ENCODE measurements at regions not wholly inside any gene's neighbourhood (a gene's known extent, or its start where the extent isn't known, plus 50 kb on each side); places are given as distances from the start of the nearest gene placed in this dataset.
"Not testable (repeated sequence)": the region's sequence is repeated elsewhere in the genome, so short reads cannot be mapped to it uniquely, and the experiment has no call there.

GRCh38 chr6:75031102-75031501 lies 174.8 kb downstream of the COL12A1 start:
- not testable (repeated sequence) for DNase-seq (ENCODE audit: low spot score)

DNA sequence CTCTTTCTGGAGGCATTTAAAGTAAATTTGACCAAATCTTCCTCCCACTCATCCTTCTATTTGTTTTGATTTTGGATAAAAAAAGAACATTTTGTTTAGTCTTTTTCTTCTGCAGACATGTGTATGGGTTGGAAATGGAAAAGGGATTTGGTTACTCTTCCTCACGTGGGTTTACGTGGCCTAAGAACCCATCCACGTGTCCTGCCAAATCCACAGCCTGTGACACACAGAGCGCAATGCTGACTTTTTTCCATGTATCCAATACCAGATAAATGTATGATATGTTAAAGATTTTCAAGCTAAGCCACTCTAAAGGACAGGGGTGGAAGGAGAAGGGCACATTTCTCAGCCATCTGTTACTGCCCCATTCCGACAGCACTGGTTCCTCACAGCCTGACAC lies 176.5 kb downstream of the COL12A1 start:
- no peak for DNase-seq (ENCODE audit: low spot score)

DNA sequence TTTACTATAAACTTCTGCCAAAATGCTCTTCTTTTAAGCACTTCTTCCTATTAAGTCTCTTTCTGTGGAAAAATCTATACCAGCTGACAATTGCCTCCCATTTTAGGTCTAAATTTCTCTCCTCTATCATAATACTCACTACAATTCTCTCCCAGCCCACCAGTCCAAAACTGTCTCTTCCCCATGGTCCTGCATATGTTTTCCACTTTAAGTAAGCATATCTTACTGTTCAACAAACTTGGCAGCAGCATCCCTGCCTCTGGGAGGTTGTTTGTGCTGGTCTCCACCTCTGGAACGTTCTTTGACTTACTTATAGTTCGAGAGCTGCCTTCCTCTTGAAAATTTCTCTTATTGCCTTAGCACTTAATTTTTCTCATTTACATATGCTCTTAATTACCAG lies 180.5 kb downstream of the COL12A1 start:
- no peak for DNase-seq (ENCODE audit: low spot score)

DNA sequence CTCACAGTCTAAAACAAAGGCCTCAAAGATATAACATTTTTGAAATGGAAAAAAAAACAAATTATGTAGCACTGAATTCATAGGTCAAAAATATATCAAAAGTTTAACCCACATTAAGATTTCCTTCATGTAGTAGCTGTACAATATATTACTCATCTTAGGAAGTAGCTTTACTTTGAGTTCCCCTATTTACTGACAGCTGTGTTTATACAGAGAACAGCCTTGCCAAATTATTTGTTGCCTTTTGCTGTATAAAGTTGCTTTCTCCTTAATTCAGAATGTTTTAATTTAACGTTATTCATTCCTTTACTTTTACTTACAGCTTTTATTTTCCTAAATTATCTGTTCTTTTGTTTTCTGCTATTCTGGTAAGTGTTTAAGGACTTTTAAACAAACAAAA lies 181.0 kb downstream of the COL12A1 start:
- no peak for DNase-seq (ENCODE audit: low spot score)

DNA sequence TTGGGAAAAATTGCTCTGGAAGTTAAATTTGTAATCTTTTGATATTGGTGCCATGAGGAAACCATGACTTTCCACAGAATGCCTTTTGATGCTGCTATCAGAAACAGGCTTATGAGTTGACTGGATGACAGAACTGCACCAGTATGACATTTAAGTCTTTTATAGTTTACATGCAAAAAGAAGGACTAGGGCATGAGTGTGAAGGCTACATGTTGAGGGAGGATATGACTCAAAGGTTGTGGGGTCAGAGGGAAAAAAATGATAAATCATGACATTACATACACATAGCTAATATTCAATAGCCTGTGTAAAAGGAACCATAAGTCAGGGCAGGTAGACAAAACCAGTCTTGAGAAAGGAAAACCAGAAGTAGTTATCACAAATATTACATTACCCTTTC lies 182.2 kb downstream of the COL12A1 start:
- DNase-seq (ENCODE audit: low spot score), result no peak

- DNase-seq (ENCODE audit: low spot score), result no peak
Observed at GRCh38 chr6:75020971-75021370, 184.9 kb downstream of the COL12A1 start.

DNA sequence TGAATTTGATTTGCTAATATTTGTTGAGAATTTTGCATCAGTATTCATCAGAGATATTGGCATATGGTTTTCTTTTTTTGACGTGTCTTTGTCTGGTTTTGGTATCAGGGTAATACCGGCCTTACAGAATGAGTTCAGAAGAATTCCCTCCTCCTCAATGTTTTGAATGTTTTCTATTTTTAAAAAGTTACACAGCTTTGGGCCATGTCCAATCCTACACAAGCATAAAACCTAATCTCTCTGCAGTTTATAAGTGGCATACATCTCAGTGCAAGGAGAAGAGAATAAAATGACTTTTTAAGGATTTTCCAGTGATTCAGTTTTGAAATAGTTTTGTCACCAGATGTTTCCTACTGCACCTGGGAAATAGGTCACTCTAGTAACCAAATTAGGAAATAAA lies 185.5 kb downstream of the COL12A1 start:
- DNase-seq (ENCODE audit: low spot score), result no peak

DNA sequence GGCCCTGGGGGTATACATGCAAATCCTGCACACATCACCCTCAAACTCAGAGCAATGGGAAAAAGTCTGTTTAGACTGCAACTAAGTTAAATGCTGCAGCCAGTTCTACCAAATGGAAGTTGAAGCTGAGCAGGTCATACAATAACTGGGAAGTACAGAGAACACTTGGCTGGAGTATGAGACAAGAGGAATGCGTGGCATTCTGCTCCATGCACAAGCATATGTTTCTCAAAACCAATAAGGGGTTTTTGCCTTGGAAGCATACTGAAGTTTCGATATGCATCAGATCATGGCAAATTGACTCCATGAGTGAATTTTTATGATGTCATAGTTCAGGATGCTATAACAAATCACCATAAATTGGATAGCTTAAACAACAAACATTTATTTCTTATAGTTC lies 193.8 kb downstream of the COL12A1 start:
- DNase-seq (ENCODE audit: low spot score), result no peak

DNA sequence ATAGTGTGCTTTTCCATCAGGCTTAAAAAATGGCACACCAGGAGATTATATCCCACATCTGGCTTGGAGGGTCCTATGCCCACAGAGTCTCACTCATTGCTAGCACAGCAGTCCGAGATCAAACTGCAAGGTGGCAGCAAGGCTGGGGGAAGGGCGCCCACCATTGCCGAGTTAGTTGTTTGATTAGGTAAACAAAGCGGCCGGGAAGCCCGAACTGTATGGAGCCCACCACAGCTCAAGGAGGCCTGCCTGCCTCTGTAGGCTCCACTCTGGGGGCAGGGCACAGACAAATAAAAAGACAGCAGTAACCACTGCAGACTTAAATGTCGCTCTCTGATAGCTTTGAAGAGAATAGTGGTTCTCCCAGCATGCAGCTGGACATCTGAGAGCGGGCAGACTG lies 201.9 kb downstream of the COL12A1 start:
- DNase-seq (ENCODE audit: low spot score), result not testable (repeated sequence)

- no peak for DNase-seq (ENCODE audit: low spot score)
Observed at GRCh38 chr6:74997646-74998045, 208.2 kb downstream of the COL12A1 start.

- no peak for DNase-seq (ENCODE audit: low spot score)
Observed at GRCh38 chr6:74993136-74993535, 212.7 kb downstream of the COL12A1 start.

GRCh38 chr6:74991573-74992332 lies 214.1 kb downstream of the COL12A1 start:
- DNase-seq (ENCODE audit: low spot score), result no peak

DNA sequence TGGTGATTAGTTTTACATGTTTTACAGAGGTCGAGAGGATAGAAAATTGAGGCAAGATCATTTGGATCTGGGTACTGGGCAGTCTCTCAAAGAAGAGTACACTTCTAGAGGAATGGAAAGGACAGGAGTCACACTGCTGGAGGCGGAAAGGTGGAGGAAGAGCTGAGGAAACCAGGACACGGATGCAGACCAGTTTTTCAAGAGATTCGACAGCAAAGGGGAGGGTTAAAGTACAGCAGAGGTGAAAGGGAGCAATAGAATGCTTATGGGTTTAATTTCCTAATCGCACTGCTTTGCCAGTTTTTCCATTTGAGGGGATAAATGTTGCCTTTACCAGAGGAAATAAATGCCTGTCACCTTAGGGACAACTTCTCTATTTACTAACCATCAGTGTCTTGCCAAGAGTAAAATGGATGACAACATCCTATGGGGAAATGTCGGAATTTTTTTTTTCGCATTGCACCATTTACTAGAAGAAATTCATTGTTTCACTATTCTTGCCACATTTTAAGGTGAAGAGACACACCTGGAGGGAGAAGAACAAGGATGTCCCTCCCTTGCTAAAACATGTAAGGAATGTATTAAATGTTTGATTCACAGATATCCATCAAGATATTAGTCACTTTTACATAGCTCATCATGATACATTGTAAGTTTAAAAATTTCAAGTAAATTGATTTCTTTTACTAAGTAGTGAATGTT lies 226.6 kb downstream of the COL12A1 start:
- no peak for DNase-seq (ENCODE audit: low spot score)

DNA sequence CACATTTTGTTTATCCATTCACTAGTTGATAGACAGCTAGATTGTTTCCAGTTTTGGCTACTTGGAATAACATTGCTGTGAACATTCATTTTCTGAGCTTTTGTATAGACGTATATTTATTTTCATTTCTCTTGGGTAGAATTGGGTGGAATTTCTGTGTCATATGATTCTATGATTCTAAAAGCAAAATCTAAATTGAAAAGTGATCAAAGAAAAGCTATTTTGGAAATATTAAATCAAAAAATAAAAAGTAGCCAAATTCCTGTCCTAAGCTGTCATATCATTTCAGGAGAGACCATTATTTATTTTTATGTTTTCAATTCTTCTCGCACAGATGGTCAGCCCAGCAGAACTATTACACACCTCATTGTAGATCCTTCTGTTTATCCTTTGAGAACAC lies 229.2 kb downstream of the COL12A1 start:
- DNase-seq (ENCODE audit: low spot score), result no peak

- no peak for DNase-seq (ENCODE audit: low spot score)
Observed at GRCh38 chr6:74976026-74976425, 229.8 kb downstream of the COL12A1 start.

DNA sequence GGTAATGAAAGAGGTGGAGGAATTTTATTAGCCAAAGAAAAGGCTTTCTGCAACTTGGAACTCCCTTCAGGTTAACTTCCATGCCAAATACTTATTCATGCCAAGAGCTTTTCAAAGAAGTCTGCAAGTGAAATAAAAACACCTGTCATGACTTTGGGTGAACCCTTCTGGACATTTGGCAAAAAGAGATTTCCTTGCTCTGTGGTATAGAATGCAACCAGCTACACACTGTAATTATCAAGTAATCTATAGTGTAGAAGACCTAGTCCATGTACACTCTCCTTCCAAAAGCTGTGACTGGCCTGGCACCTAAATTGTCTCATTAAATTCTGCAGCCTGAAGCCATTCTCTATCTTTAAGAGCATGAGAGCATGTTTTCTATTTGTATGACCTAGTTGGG lies 232.3 kb downstream of the COL12A1 start:
- no peak for DNase-seq (ENCODE audit: low spot score)

GRCh38 chr6:74971633-74972032 lies 234.2 kb downstream of the COL12A1 start:
- no peak for DNase-seq (ENCODE audit: low spot score)

DNA sequence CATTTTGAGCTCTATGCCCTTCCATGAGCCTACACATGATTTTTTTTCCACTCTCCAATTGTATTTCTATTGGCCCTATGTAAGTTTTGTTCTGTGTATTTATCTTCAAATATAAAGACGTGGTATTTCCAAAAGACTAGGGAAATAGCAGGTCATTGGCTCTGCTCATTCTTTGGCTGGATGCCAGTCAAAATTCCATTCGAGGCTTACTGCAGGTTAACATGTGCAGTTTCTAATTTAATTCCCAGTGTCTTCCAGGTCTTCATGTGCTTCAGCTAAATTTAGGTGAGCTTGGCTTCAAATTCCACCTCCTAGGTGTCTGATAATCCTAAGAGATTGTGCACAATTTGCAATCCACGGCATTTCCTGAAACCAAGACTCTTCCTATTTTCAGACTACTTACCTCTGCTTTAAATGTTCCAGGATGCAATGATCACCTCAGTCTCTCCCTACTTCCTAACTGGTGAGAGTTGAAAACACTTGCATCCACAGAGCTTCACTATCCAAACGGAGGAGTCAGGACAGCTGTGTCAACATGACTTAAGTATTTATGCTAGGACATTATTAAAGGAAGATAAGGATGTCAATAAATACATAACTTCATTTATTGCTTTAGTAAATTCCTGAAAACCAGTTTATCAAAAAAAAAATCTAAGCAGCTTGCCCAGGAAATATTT lies 236.1 kb downstream of the COL12A1 start:
- DNase-seq (ENCODE audit: low spot score), result no peak

DNA sequence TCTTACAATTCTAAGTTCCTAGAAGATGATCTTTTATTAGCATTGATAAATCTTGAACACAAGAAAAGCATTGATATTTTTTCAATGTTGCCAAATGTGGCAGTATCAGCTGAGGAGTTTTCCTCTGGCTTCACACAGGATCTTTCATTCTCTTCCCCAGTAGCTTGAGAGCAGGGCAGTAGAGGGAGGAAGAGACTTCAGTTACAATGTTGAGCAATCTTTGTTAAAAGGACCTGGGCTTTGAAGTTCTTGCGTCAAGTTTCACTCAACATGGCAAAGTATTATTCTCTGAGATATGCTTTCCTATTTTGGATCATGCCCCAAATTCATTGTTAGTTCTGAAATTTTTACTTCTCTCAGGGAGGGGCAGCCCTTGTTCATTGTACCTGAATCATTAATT lies 238.0 kb downstream of the COL12A1 start:
- DNase-seq (ENCODE audit: low spot score), result no peak

- no peak for DNase-seq (ENCODE audit: low spot score)
Observed at GRCh38 chr6:74966712-74967111, 239.1 kb downstream of the COL12A1 start.

- DNase-seq (ENCODE audit: low spot score), result no peak
Observed at GRCh38 chr6:74964871-74965441, 240.9 kb downstream of the COL12A1 start.

GRCh38 chr6:74956559-74957428 lies 249.1 kb downstream of the COL12A1 start:
- no peak for DNase-seq (ENCODE audit: low spot score)

Measured in Ammon's horn (tissue), 1 donor.